Stimulated activated CD4-positive, alpha-beta T cell treated with anti-CD3 and anti-CD28 coated beads, TNF-alpha, amount 100 ng/mL, for 4 hours (primary cell): ENCODE measurements at regions not wholly inside any gene's neighbourhood (a gene's known extent, or its start where the extent isn't known, plus 50 kb on each side); places are given as distances from the start of the nearest gene placed in this dataset.
"Not testable (repeated sequence)": the region's sequence is repeated elsewhere in the genome, so short reads cannot be mapped to it uniquely, and the experiment has no call there.

Experiments
- DNase-seq, 3 experiments: peaks; one replicate each; pipeline ENCODE4 v3.0.0-alpha.2; 2020; ENCODE audit warnings: low read depth in 3 of 3

- no peak for DNase-seq
Measured at GRCh38 chr6:101113468-101114260, 232.5 kb upstream of the ASCC3 start.

- no peak for DNase-seq
Measured at GRCh38 chr6:101114703-101115102, 233.6 kb upstream of the ASCC3 start.

GRCh38 chr6:101116337-101116736 lies 235.2 kb upstream of the ASCC3 start:
- DNase-seq, result no peak

- no peak for DNase-seq
Measured at GRCh38 chr6:101117393-101118135, 236.4 kb upstream of the ASCC3 start.

- no peak for DNase-seq
Measured at GRCh38 chr6:101118136-101118396, 236.9 kb upstream of the ASCC3 start.

GRCh38 chr6:101120747-101121146 lies 239.6 kb upstream of the ASCC3 start:
- no peak for DNase-seq

GRCh38 chr6:101125380-101125971 lies 244.3 kb upstream of the ASCC3 start:
- no peak for DNase-seq

GRCh38 chr6:101126501-101126900 lies 245.4 kb upstream of the ASCC3 start:
- DNase-seq, result no peak

GRCh38 chr6:101129851-101130250 lies 248.7 kb upstream of the ASCC3 start:
- DNase-seq, result no peak

- DNase-seq, result no peak
Measured at GRCh38 chr6:101146389-101146788, 247.1 kb upstream of the GRIK2 start.

- DNase-seq, result no peak
Measured at GRCh38 chr6:101150226-101150625, 243.3 kb upstream of the GRIK2 start.

- DNase-seq, result not testable (repeated sequence)
Measured at GRCh38 chr6:101157638-101158037, 235.9 kb upstream of the GRIK2 start.

- no peak for DNase-seq
Measured at GRCh38 chr6:101163611-101164010, 229.9 kb upstream of the GRIK2 start.

GRCh38 chr6:101167638-101168037 lies 225.9 kb upstream of the GRIK2 start:
- DNase-seq, result no peak

- DNase-seq, result not testable (repeated sequence)
Measured at GRCh38 chr6:101171049-101171448, 222.5 kb upstream of the GRIK2 start.

GRCh38 chr6:101178748-101179147 lies 214.8 kb upstream of the GRIK2 start:
- no peak for DNase-seq

- no peak for DNase-seq
Measured at GRCh38 chr6:101181006-101181405, 212.5 kb upstream of the GRIK2 start.

- not testable (repeated sequence) for DNase-seq
Measured at GRCh38 chr6:101188285-101188798, 205.2 kb upstream of the GRIK2 start.

GRCh38 chr6:101195588-101195987 lies 197.9 kb upstream of the GRIK2 start:
- DNase-seq, result no peak

- no peak for DNase-seq
Measured at GRCh38 chr6:101199441-101199840, 194.1 kb upstream of the GRIK2 start.

- no peak for DNase-seq
Measured at GRCh38 chr6:101202867-101203374, 190.6 kb upstream of the GRIK2 start.

- DNase-seq, result no peak
Measured at GRCh38 chr6:101203664-101204063, 189.8 kb upstream of the GRIK2 start.

GRCh38 chr6:101208152-101208551 lies 185.4 kb upstream of the GRIK2 start:
- DNase-seq, result no peak
